COLO668 (cell line): ENCODE measurements at regions not wholly inside any gene's neighbourhood (a gene's known extent, or its start where the extent isn't known, plus 50 kb on each side); places are given as distances from the start of the nearest gene placed in this dataset.

Experiments used
- DNase-seq: peaks from one replicate; lab custom pipeline; 2025; ENCODE audit not compliant: unreplicated experiment; lab: John Stamatoyannopoulos, UW

- no peak for DNase-seq
These were observed 131.2 kb downstream of the C16orf95 start for GRCh38 chr16:87185983-87186382.

GRCh38 chr16:87186446-87186845 is 130.7 kb downstream of the C16orf95 start:
- DNase-seq: no peak

GRCh38 chr16:87186876-87187533 is 130.2 kb downstream of the C16orf95 start:
- no peak for DNase-seq

GRCh38 chr16:87188104-87188503 is 129.1 kb downstream of the C16orf95 start:
- no peak for DNase-seq

GRCh38 chr16:87189426-87189825 is 127.8 kb downstream of the C16orf95 start:
- no peak for DNase-seq

- no peak for DNase-seq
These were observed 126.6 kb downstream of the C16orf95 start for GRCh38 chr16:87190288-87191230.

GRCh38 chr16:87192452-87193073 is 124.6 kb downstream of the C16orf95 start:
- DNase-seq: no peak

- DNase-seq: no peak
These were observed 123.0 kb downstream of the C16orf95 start for GRCh38 chr16:87194172-87194571.

GRCh38 chr16:87195161-87195560 is 122.0 kb downstream of the C16orf95 start:
- no peak for DNase-seq

GRCh38 chr16:87196231-87196630 is 121.0 kb downstream of the C16orf95 start:
- no peak for DNase-seq

GRCh38 chr16:87196661-87197060 is 120.5 kb downstream of the C16orf95 start:
- DNase-seq: no peak

- DNase-seq: no peak
These were observed 118.8 kb downstream of the C16orf95 start for GRCh38 chr16:87198328-87198832.

- no peak for DNase-seq
These were observed 118.3 kb downstream of the C16orf95 start for GRCh38 chr16:87198881-87199280.

GRCh38 chr16:87199379-87199778 is 117.8 kb downstream of the C16orf95 start:
- no peak for DNase-seq

GRCh38 chr16:87199901-87200300 is 117.3 kb downstream of the C16orf95 start:
- DNase-seq: no peak

GRCh38 chr16:87200637-87201036 is 116.6 kb downstream of the C16orf95 start:
- DNase-seq: no peak

- no peak for DNase-seq
These were observed 116.1 kb downstream of the C16orf95 start for GRCh38 chr16:87201052-87201451.

GRCh38 chr16:87201790-87202189 is 115.4 kb downstream of the C16orf95 start:
- no peak for DNase-seq

GRCh38 chr16:87202346-87202745 is 114.8 kb downstream of the C16orf95 start:
- no peak for DNase-seq

- peak; percentile 61 for DNase-seq
These were observed 114.0 kb downstream of the C16orf95 start for GRCh38 chr16:87203060-87203656.
